Fibroblast of villous mesenchyme (primary cell): ENCODE measurements at regions not wholly inside any gene's neighbourhood (a gene's known extent, or its start where the extent isn't known, plus 50 kb on each side); places are given as distances from the start of the nearest gene placed in this dataset.

Experiments
- DNase-seq: peaks from one replicate; pipeline ENCODE4 v3.0.0-alpha.2; 2010; ENCODE audit warnings: low read depth
- H3K4me3 ChIP-seq: 2 replicates; pipeline ENCODE4 v1.5.1; 2011; ENCODE audit warnings: low read depth, mild to moderate bottlenecking, low read length
- CTCF ChIP-seq: IDR thresholded peaks from 2 replicates; pipeline ENCODE4 v1.5.1; 2012; ENCODE audit warnings: low read depth, mild to moderate bottlenecking, low read length; ENCODE audit not compliant: insufficient read depth

DNA sequence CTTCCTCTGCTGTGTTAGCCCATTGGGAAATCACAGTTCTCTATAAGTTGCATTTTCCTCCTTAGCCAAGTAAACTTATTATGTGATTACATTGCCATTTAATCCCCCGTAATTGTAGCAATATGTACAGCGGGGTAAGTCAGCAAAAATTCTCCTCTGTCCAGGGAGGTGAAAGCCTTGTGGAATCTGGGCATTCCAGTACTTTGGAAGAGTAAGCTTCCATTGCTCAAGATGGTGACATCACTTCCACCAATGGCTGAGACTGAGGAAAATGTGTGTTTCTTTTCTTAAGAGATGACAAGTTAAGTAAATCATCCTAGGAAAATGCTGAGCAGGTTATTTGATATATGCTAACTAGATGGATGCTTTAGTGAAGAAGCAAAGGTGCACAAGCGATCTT lies 436.7 kb downstream of the CETN3 start:
- TF ChIP-seq CTCF = no peak
- H3K4me3 ChIP-seq = no peak overlapping the region
- DNase-seq = peak; percentile 3

DNA sequence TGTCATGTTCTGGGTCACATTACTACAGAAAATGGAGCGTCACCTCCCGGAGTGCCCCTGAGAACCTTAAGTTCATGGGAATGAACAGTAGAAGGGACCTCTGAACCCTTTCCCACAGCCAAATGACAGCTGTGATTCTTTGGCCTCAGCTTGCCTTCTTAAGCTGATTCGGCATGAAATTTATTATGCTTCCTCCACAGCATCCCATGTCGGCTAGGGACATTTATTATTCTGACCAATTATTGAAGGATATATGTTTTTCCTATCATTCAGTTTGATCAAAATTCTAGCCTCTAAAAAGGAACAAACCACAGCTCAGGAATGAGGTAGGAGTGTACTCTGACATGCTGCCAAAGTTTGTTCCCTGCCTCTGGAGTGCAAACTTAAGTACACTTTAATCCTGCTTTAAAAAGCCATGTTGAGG lies 440.6 kb downstream of the CETN3 start:
- TF ChIP-seq CTCF = no peak
- peak; percentile 60 for DNase-seq
- no peak overlapping the region for H3K4me3 ChIP-seq

GRCh38 chr5:89967771-89968444 lies 441.6 kb downstream of the CETN3 start:
- TF ChIP-seq CTCF = no peak
- no peak overlapping the region for H3K4me3 ChIP-seq
- peak; percentile 10 for DNase-seq

GRCh38 chr5:89956838-89957237 lies 452.7 kb downstream of the CETN3 start:
- TF ChIP-seq CTCF = no peak
- DNase-seq = no peak
- no peak overlapping the region for H3K4me3 ChIP-seq

GRCh38 chr5:89954916-89955315 lies 454.6 kb downstream of the CETN3 start:
- H3K4me3 ChIP-seq = no peak overlapping the region
- no peak for TF ChIP-seq CTCF
- no peak for DNase-seq

GRCh38 chr5:89951876-89952275 lies 457.7 kb downstream of the CETN3 start:
- H3K4me3 ChIP-seq = no peak overlapping the region
- TF ChIP-seq CTCF = no peak
- no peak for DNase-seq

GRCh38 chr5:89950234-89950633 lies 459.3 kb downstream of the CETN3 start:
- DNase-seq = no peak
- no peak for TF ChIP-seq CTCF
- no peak overlapping the region for H3K4me3 ChIP-seq
